SK-N-SH treated with all-trans-retinoic acid at 6 μM for 48 hours (cell line): ENCODE measurements at regions not wholly inside any gene's neighbourhood (a gene's known extent, or its start where the extent isn't known, plus 50 kb on each side); places are given as distances from the start of the nearest gene placed in this dataset.

Experiments
- ESRRG ChIP-seq: fragments of 250-450 bp; sonication (Bioruptor Pico); IDR thresholded peaks from 2 replicates; pipeline ENCODE4 v1.6.1; 2021; ENCODE audit warnings: mild to moderate bottlenecking
- PATZ1 ChIP-seq: fragments of 250-450 bp; sonication (Bioruptor Pico); IDR thresholded peaks from 2 replicates; pipeline ENCODE4 v1.8.0; 2020; ENCODE audit warnings: mild to moderate bottlenecking, moderate library complexity, borderline replicate concordance
- POU6F1 ChIP-seq: fragments of 250-450 bp; sonication (Bioruptor Pico); IDR thresholded peaks from 2 replicates; pipeline ENCODE4 v1.8.0; 2021; ENCODE audit warnings: low read depth, mild to moderate bottlenecking, moderate library complexity, borderline replicate concordance
- ZFP3 ChIP-seq: fragments of 250-450 bp; sonication (Bioruptor Pico); IDR thresholded peaks from 2 replicates; pipeline ENCODE4 v1.5.0; 2020; ENCODE audit warnings: mild to moderate bottlenecking, moderate library complexity
- ZFP30 ChIP-seq: fragments of 450-650 bp; formaldehyde crosslinking; IDR thresholded peaks from 2 replicates; pipeline ENCODE4 v1.5.0; 2022; ENCODE audit warnings: mild to moderate bottlenecking, moderate library complexity

- TF ChIP-seq ZFP3 (no peak), PATZ1 (CRISPR knock-in tag) (no peak), POU6F1 (CRISPR knock-in tag) (no peak), ZFP30 (CRISPR knock-in tag) (no peak), ESRRG (CRISPR knock-in tag) (no peak)
These were observed 73.2 kb upstream of the PSMA6 start for GRCh38 chr14:35218963-35219362.
